ENCODE measurements at regions not wholly inside any gene's neighbourhood (a gene's known extent, or its start where the extent isn't known, plus 50 kb on each side); places are given as distances from the start of the nearest gene placed in this dataset.
A peak's percentile ranks its signal among the peaks of the same experiment; 100 is the strongest.

DNA sequence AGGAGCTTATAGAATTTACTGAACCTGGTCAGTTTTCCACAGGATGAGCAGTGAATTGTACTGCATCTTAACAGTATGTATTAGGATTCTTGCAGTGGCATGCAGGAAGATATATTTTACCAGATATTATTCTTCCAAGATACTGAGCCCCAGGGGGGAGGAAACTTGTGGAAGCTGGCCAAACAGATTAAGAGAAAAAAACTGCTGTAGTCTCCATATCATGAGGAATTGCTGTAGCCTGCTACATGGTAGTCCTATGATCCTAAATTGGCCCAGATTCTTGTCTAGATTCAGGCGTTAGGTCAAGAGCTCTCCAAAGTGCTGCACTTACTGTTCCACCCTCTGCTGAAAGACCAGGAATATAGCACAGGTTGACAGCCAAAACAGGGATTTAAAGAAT is 275.5 kb upstream of the TAS2R1 start:
- DNase-seq = no peak

DNA sequence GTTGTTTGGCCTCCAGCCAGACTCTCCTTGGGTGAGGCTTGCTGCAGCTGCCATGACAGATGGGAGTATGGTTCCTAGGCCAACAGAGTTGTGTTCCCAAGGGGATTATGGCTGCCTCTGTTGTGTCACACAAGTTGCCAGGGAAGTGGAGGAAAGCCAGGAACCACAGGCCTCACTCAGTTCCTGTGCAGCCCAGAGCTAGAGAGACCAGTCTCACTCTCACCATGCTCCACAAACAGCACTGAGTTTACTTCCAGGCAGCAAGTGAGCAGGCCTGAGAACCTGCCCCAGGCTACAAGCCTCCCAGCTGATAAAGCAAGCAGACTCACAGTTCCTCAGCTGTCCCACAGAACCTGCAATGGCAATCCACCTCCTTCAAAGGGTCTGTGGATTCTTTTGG is 273.6 kb upstream of the TAS2R1 start:
- DNase-seq = peak; percentile 76

GRCh38 chr5:9898319-9898718 is 268.2 kb upstream of the TAS2R1 start:
- DNase-seq = no peak

GRCh38 chr5:9895302-9895645 is 265.1 kb upstream of the TAS2R1 start:
- DNase-seq = no peak

DNA sequence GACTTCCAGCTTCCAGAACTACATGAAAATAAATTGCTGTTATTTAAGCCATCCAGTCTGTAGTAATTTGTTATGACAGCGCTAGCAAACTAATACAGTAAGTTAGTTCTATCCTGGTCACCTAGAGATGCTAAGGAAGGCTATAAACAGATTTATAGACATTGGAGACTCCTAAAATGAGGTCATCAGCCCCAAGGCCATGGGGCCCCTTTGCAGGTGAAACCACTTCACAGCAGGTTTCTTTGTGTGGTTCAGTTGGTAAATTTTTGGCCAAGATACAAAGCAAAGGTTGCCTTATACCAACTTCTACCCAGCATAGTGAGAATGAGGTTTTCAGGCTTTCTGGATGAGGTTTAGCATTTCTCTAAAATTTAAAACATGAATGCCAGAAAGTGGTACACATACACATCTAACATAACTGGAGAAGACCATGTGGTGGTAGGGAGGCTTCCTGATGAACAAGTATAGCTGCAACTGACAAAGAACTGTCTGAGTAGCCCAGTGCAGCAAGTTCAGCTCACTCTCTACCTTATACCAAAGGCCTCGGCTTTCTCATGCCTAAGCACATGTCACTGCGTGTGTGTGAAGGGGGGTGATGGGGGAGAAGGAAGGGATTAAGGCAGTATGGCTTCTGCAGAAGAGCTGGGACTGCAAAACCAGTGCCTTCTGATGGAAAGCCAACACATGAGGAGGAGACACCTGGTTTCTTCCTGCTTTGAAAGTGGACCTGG is 264.6 kb upstream of the TAS2R1 start:
- DNase-seq = no peak

- no peak for DNase-seq
These were observed 262.5 kb upstream of the TAS2R1 start for GRCh38 chr5:9892696-9893095.

DNA sequence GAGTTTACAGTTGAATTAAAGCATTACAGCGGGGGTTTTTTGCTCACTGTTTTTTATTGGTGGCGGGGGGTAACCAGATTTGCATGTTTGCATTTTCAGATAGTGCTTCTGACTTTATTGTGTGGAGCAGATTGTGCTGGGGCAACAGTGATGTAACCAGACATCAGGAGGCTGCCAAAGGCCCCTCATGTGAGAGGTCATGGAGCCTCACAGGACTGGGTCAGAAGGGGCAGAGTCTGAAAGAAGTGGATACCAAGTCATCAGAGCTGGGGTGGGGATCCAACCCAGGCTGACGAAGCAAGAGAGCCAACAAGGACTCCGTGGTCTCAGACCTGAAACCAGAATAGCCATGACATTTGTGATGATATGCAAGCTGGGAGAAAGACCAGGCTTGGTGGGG is 259.4 kb upstream of the TAS2R1 start:
- DNase-seq = no peak

DNA sequence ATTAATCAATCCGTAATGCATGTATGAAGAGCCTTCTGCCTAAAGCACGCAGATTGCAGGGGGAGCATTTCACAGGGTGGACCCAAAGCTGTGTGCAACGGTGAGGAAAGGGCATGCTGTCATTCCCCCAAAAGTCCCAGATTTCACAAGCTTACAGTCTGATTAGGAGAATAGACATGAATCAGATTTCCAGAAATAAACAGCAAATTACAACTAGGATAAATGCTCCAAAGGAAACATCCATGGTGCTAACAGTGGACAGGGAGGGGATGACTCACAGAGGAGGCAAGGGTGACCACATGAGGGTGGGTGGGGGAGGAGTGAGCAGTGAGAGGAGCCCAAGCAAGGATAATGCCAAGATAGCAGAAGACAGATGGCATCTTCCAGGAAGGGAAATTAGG is 258.4 kb upstream of the TAS2R1 start:
- DNase-seq = no peak

GRCh38 chr5:9885164-9885563 is 255.0 kb upstream of the TAS2R1 start:
- no peak for DNase-seq

DNA sequence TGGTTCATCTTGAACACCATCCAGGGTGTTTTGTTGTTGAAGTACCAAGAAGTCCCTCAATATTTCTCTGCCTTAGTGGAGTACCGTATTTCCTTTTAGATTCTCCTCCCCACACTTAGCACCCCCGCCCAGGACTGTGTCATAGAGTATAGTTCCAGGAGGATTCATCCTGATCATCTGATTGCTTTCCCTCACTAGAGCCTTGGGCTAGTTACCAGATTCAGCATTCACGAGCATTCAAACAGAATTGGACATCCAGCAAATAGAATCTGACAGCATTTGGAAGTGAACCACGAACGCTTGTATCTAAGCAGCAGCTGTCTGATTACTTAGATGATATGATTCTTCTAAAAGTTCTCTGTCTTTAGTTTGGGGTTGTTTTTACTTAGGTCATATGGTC is 248.1 kb upstream of the TAS2R1 start:
- DNase-seq = no peak

GRCh38 chr5:9877488-9877887 is 247.3 kb upstream of the TAS2R1 start:
- no peak for DNase-seq

DNA sequence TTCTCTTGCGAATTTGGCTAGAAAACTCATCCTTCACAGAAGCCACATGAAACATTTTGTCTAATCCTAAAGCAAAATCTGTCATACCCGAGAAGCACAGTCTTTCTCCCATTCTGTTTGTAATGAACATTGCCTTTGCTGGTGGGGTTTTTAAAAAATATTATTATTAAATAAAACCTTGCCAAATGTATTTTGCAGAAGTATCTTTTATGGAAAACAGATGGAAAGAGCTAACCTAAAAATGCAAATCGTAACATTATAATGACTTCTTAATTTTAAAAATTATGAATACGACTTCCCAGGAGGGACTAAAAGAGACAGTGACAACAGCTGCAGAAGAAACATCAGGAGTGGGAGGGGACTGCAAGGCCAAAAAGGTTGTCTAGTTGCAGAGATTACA is 246.3 kb upstream of the TAS2R1 start:
- no peak for DNase-seq

DNA sequence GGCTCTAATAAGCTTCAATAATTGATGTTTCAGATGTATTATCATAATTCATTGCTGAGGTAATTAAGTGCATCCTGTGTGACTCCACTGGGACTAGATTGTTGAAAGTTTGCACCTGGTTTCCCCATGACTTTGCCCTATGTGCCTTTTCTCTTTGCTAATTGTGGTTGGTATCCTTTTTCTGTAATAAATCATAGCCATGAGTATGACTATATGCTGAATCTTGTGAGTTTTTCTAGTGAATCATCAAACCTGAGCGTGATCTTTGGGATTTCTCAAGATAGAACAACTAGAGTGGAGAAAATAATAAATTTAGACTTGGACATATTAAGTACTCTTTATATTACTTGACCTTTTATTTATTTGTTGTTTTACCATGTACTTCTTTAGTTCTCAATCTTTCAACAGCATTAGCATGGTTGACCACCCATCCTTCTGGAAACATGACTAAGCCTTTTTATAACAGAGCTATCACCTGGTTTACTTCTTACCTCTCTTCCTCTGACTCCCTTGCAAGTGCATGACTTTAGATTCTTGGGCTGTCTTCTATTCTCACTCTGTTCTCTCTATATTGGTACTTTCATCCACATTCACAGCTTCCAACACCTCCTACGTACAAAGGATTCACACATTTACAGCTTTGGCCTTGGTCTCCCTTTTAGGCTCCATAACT is 239.6 kb upstream of the TAS2R1 start:
- no peak for DNase-seq

- DNase-seq = no peak
These were observed 235.4 kb upstream of the TAS2R1 start for GRCh38 chr5:9865574-9865973.

- DNase-seq = no peak
These were observed 234.6 kb upstream of the TAS2R1 start for GRCh38 chr5:9864791-9865190.

GRCh38 chr5:9863486-9863885 is 233.3 kb upstream of the TAS2R1 start:
- no peak for DNase-seq

DNA sequence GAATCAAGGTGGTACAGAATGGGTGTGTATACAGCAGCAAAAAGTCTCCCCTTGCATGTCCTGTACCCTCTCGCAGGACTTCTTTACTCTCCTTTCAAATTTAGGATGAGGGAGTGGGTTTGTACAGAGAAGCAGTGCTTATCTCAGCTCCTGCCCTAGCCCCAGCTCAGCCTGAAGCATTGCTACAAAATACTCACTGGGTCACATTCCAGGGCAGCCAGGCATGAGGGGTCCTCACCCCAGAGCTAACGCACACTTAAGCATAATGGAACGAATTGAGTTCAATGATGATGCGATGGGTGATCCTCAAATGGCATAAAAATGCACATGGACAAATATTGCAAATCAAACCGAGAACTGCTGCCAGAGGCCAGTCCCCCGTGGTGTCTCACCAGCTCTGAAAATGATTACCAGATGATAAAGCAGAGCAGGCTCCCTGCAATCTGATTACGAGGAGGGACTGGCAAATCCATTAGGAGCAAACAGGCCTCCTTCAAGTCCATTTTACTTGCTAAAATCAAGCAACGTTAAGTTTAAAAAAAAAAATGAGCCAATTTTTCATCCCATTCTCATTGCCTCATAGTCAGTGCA is 231.6 kb upstream of the TAS2R1 start:
- DNase-seq = no peak

DNA sequence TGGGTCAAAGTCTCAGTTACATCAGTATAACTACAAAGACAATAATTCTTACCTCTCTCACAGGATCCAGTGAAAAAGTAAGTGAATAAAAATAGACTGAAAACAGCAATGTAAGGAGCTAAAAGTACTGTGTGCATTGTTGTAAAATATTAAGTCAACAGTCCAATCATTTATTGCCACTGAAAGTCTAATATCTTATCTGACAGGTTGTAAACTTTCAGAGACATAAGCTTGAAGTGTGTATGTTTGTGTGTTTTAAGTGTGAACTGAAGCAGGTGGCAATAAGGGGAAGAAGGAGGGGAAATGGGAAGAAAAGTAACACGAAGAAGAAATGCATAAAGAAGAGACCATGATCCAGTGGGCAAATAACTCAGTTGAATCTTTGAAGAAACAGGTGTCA is 229.7 kb upstream of the TAS2R1 start:
- no peak for DNase-seq

DNA sequence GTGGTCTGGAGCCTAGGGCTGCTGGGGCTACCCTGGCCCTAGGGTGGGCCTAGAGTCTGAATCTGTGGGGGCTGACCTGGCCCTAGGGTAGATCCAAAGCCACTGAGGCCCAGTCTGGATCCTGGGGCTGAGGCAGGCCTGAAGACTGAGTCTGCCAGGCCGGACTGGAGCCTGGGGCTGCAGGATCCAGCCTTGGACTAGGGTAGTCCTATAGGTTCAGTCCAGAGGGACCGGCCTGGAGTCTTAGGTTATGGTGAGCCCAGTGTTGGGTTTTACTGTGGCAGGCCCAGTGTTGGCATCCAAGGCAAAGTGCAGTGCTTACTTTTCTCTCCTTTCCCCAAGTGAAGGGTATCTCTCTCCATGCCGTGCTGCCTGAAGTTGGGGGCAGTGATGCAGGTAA is 227.9 kb upstream of the TAS2R1 start:
- DNase-seq = no peak

- no peak for DNase-seq
These were observed 223.2 kb upstream of the TAS2R1 start for GRCh38 chr5:9853309-9853708.

- DNase-seq = no peak
These were observed 222.5 kb upstream of the TAS2R1 start for GRCh38 chr5:9852671-9853070.

DNA sequence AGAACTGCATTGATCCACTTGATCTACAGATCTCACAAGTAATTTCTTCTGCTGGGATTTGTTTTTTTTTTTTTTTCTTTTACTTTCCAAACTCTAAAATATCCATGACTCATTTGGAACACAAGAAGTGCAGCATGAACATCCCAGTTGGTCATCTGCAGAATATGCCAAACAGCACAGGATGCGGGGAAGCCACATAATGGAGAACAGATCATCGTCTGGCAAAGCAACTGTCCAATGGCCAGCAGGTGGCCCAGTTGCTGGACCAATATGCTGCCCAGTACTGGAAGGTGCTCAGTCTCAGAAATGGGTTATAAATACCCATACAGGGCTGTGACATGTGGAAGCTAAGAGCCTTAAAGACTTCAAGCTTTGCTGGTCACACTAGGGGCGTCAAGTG is 221.3 kb upstream of the TAS2R1 start:
- no peak for DNase-seq

DNA sequence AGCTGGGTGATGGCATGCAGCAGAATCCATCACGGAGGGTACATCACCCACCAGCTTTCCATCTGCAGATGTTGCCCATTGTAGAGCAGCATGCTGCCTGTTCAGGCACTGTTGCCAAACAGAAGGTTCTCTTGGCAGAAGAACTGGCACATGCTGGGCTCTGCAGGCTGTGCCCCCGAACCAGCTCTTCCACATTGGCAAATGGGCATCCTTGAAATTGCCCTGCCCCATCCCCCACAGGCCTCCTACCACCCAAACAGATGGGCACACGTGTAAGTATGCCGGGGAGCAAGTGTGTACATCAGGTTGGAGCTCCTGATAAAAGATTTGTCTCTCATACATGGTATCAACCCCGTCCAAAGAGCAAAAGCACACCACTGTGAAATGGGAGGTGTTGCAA is 220.3 kb upstream of the TAS2R1 start:
- DNase-seq = no peak

- DNase-seq = no peak
These were observed 217.5 kb upstream of the TAS2R1 start for GRCh38 chr5:9847631-9848030.

DNA sequence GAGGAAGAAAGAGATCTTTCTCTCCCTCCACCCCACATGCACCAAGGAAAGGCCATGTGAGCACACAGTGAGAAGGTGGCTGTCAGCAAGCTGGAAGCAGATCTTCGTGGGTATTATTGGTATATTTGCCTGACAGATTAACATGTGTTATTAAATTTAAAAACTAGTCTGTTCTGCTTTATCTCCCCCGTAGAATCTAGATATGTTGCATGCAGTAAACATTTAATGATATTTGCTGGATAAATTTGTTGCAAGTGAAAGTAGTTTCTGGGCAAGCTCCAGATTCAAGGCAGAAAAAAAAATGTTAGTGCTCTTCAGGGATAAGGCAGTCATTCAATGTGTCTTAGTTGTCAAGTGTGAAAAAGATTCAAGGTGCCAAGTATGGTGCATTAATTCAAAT is 215.0 kb upstream of the TAS2R1 start:
- DNase-seq = no peak

Measured in NCI-H774 (cell line).